GM19043 (cell line): ENCODE measurements at regions not wholly inside any gene's neighbourhood (a gene's known extent, or its start where the extent isn't known, plus 50 kb on each side); places are given as distances from the start of the nearest gene placed in this dataset.
"Not testable (repeated sequence)": the region's sequence is repeated elsewhere in the genome, so short reads cannot be mapped to it uniquely, and the experiment has no call there.

Source experiments
- ATAC-seq: cut with Tn5 transposase; IDR thresholded peaks from one replicate; pipeline ENCODE4 v1.9.1; 2021; ENCODE audit warnings: low read depth; ENCODE audit not compliant: unreplicated experiment

DNA sequence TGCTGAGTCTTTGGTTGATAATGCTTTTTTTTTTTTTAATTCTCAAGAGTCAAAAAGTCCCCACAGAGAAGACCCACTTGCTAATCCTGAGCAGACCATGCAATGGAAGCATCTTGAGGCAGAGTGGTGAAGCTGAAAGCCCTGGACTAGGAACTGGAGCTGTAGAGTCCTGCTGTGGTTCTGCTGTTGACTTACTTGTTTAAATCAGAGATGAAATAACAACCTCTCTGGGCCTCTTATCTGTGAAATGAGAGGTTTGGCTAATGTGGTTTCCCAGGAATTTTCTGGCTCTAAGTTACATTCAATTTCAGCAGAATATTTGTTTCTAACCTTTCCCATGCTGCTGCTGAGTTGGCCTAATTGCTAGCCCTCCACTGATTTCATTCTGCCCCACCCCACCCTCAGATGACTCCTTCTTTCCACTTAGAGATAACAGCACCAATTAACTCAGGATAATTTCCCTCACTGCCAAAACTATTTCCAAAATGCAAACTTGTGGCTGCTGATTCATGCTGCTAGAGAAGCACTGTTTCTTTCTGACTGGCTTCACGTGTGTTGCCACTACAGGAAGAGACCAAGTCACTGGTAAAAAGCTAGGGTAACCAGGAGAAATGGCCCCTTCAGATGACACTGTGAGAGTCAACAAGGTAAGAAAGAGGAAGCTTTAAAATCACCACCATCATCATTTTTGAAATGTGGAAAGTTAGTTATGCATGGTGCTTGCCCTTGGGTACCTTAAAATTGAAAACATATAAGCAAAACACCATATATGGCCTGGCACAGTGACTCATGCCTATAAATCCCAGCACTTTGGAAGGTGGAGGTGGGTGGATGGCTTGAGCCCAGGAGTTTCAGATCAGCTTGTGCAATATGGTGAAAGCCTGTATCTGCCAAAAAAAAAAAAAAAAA is 326.4 kb downstream of the DCHS2 start:
- peak; percentile 65 for ATAC-seq

DNA sequence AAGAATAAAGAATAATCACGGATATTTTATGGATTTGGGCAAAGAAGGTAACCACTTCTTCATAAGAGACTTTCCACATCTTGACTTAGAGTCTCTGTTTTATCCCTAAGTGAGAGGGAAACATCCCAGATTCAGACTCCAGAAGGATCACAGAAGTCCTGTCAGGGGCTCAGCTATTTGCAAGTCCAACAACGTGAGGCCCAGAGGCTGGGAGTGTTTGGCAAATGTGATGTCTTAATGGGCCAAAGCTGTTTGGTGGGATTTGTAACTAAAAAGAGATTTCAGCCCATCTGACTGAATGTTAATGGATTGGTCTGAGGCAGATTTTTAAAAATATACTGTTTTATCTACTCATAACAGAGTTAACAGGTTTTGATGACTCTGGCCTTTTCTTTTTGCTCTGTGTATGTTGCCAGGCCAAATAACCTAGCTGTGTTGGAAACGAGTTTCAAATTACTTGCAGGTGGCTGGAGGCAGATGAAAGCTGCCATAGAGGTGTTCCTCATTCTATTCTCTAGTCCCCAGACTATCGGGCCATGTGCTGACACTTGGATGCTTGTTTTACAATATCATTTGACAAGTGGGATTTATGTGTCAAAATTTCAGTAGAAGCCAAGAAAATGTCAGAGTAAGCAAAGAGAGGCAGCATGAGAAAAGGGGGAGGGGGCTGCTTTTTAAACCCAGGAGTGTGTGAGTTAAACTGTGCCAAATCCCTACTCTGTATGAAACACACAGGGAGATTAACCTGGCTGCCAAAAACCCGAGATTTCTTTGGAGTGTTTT is 330.9 kb downstream of the DCHS2 start:
- no peak for ATAC-seq

DNA sequence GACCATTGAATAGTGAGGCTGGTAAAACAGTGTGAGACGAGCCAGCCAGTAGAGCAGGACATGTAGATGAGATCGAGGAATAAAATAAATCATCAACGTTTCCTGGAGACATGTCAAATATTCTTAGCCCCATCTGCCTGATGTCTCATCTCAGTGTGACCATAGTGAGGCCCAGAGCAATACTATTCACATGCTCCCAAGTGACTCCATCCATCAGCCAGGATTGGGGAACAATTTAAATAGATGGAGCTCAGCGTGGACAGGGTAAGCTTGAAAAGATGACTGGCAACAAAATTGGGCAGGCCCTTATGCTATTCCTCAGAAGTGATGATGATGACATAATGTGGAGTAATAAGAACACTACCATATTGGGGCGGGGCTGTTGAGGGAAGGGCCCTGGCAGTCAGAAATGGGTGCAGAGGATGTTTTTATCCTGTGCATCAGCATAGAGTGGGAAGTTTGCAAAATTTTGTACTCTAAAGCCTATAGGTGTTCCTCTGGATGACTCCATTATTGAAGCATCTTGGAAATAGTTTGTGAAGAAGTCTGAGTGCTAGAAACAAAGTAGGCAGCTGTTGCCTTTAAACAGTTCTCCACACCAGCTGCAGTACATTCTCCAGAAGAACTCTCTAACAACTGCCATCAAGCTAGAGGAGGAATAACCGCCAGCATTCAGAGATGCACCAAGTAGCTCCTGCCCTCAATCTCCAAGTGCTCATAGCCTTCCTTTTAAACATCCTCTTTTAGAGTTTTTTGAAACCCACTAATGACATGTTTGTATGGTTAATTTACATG is 333.0 kb downstream of the DCHS2 start:
- no peak for ATAC-seq

DNA sequence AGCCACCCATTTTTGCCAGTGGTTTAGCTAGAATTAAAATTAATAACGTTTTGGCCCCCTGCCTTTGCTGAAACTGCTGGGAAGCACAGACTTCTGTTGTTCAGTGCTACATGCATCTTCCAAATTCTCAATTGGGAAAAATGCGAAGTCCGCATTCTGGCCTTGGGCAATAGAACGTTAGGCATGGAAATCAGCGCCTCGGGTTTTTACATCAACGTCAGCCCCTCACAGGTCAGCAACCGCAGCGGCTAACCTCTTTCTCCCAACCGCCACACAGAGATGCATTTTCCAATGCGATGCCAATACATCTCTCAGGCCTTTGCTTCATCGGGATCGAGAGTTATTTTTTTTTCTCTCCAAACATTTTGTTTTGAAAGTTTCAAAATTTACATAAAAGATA is 339.1 kb downstream of the DCHS2 start:
- no peak for ATAC-seq

DNA sequence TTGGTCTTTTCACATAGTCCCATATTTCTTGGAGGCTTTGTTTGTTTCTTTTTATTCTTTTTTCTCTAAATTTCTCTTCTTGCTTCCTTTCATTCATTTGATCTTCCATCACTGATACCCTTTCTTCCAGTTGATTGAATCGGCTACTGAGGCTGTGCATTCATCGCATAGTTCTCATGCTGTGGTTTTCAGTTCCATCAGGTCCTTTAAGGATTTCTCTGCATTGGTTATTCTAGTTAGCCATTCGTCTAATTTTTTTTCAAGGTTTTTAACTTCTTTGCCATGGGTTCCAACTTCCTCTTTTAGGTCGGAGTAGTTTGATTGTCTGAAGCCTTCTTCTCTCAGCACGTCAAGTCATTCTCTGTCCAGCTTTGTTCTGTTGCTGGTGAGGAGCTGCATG is 342.4 kb downstream of the DCHS2 start:
- not testable (repeated sequence) for ATAC-seq

DNA sequence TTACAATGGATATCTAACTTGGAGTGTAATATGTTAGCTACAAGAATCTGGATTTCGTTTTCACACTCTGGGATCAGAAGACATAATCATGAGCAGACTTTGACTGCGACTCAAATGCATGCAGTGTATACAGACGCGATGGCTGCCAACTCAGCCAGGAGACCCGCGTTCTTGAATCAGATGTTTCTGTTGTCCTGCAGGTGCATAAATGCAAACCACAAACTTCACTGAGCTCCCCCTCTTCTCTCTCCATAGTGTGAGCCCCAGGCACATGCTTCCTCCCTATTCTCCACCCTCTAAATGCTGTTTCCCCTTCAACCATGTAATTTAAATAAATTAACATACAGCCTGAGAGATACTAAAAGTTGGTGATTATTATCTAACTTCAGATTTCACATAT is 347.9 kb downstream of the DCHS2 start:
- ATAC-seq, result no peak

DNA sequence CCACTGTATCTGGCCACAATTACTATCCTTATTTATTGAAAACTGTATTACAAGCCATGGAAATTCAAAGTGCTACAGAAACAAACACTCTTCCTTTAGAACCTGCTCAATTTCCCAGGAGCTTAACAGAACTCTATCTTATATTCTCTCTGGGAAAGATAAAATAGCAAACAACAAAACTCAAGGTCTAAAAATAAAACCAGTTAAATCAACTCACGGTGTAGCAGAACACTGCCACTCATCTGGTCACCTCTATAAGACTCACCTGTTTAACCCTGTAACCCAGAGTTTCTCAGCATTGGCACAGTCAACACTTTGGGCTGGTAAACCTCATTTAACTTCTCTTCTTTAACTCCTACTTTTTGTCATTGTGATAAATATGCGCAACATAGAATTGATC is 348.9 kb downstream of the DCHS2 start:
- no peak for ATAC-seq

DNA sequence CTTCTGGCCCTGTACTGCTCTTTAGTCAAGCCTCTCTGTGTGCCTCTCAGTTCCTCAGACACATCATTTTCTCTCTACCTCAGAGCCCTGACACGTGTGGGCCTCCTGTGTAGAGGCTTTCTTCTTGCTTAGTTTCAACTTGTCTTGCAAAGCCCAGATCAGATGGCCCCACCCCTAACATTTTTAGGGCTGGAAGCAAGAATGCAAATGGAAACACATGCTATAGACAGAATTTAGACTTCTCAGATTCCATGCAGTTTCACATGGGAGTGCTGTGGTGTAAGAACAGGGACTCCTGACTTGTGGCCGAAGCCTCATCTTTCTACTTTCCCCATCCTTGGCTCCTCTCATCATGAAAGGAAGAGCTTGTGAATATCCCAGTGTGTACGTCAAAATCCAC is 350.7 kb downstream of the DCHS2 start:
- no peak for ATAC-seq

DNA sequence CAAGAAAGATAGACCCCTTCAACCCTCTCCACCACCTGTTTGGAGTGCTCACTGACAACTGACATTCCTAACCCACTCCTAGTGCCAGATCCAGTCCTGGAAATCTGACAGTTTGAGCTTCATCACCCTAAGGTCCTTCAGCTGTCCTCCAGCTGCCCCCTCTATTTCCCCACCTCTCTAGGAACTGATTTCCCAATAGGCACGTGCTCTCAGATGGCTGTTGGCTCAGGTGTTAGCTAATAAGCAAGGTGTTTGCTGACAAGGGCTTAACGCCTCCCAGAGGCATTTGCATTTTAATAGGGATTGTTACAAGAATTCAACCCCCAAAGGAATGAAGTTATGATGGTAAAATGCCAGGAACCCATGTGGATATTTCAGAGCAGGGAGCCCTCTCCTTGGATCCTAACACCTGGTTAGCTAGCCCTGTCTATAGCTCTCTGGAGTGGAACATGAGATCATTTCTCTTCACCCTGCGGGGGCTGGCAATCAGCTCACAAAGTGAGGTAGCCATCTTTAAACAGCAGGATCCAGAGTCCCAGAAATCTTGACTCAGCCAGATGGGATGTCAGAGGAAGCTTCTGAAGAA is 348.5 kb upstream of the SFRP2 start:
- no peak for ATAC-seq

DNA sequence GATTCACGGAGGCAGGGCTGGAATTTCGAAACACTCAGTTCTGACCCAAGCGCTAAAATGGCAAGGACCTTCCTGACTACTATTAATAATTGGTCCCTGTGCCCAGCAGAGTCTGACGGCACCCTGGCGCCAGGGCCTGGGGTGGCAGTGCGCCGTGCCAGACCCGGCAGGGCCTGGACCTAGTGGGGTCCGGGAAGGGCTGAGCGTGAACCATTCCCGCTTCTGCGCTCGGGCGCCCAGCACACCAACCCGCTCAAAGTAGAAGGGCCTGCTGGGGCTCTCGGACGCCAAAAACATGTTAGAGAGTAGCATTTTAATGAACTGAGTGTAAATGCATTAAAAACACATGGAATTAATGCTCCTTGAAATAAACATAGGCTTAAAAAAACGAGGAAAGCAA is 346.7 kb upstream of the SFRP2 start:
- no peak for ATAC-seq

DNA sequence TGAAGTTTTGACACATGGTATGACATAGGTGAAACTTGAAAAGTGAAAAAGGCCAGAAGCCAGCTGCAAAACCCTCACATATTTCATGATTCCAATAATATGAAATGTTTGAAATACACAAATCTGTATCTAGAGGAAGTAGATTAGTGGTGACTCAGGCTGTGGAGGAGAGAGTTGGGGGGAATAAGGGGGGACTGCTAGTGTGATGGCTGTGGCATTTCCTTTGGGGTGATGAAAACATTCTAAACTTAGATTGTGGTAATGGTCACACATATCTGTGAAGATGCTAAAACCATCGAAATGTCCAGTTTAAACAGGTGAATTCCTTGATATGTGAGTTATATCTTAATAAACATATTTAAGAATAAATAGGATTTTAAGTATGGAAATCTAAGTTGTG is 343.5 kb upstream of the SFRP2 start:
- no peak for ATAC-seq

DNA sequence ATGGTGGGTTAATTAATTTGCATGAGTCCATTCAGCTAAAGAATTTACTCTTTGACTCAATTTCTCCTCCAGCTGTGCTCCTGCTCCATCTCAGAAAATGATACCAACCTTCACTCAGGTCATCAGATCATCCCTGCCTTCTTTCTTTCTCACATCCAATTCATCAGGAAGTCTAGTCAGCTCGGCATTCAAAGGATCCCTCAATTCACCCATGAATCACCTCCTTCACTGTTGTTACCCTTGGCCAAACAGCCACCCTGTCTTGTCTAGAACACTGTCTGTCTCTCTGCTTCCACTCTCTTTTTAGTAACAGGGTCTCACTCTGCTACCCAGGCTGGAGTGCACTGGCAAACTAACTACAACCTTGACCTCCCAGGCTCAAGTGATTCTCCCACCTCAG is 337.4 kb upstream of the SFRP2 start:
- ATAC-seq, result no peak

DNA sequence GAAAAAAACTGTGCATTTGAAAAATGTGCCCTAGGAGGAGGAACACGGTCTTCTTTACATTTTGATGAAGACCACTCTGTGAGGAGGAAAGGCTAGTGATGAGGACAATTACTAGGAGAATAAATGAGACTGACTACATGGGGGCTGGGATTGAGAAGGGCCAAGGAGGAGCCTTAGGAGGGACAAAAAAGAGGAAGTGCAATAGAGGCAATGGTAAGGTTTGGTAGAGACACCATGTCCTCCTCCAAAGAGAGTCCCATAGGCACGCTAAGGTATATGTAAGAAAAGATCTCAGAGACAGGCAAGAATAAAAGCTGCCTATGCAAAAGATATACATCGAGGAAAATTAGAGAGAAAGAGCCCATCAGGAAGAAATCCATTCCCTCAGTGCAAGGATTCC is 336.5 kb upstream of the SFRP2 start:
- no peak for ATAC-seq

DNA sequence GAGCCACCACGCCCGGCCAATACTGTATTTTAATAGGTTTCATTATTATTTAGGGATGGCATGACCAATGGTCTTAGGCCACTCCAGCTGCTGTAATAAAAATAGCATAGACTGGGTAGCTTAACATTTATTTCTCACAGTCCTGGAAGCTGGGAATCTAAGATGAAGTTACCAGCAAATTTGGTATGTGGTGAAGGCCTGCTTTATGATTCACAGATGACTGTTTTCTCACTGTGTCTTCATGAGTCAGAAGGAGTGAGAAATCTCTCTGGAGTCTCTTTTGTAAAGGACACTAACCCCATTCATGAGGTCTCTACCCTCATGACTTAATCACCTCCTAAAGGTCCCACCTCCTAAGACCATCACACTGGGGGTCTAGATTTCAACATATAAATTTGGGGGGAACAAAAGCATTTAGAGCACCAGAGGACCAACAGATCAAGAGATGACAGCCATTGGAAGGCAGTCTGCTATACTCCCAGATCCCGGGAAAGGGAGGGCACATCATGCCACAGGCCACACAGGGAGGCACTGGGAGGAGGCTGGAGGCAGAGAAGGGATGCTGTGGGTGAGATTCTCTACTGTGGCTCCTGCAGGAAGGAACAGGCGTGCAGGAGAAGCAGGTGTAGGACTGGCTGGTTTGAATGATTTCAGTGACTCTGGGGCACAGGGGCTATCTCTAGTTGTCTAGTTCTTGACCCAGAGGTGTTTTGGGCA is 335.8 kb upstream of the SFRP2 start:
- ATAC-seq, result no peak

DNA sequence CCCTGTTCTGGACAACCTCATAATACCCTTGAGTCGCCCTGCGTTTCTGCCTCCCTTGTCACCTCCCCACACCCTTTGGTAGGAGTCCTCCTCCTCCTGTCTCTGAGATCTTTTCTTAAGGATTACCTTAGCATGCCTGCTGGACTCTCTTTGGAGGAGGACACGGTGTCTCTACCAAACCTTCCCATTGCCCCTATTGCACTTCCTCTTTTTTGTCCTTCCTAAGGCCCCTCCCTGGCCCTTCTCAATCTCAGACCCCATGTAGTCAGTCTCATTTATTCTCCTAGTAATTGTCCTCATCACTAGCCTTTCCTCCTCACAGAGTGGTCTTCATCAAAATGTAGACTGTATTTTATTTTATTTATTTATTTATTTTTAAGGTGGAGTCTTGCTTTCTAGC is 335.0 kb upstream of the SFRP2 start:
- ATAC-seq, result no peak

DNA sequence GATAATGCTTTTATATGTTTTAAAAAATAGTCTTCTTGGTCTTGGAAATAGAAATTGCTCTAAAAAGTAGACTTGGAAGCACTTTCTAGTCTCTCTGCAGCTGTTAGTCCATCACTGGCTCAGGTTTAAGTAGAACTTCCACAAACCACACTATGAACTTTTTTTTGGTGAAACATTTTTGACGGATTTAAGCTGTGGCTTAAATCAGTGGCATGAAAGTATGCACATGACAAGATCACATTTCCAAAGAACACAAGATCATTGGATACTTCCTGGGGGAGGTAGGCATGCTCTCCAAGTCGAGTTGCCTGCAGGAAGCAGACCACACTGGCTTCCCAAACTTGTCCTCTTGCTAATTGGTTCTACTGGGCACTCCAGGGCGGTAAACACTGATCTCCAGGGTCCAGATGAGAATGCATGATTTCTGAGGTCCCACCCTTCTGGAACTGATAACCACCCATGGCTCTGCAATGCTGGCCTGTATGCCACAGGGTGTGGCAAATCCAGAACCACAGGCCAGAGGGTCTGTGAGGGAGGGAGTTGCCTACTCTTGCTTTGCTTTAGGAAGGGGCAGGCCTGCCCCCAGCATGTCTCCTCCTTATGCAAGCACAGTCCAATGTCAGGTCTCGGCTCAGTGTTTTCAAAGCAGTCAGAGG is 331.9 kb upstream of the SFRP2 start:
- ATAC-seq, result no peak

DNA sequence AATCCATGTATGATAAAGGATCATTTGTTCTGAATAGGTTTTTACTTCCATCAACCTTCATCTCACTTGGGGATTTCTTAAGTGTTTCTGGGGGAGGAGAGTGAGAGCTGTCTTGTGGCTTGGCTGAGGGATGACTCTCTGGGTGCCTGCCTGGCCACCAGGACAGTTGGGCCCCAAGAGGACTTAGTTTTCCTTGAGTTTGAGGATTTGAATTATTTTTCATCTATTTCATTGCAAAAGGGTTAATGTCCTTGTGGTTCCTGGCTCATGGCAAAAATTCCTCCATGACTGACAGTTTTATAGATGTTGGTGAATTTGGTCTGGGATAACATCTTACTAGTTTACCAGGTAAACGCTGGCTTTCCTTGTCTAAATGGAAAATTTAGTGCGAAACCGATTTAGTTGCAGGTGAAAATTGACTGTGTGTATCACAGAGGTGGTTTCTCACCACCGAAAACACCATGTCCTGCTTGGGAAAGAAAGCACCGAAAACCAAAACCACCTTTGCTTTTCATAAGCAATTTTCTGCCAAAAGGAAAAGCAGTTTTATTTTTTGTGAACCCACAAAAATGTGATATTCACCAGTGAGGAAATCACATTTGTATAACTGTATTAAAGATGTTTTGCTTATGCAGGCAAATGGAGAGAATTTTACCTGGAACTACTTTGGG is 331.3 kb upstream of the SFRP2 start:
- no peak for ATAC-seq

DNA sequence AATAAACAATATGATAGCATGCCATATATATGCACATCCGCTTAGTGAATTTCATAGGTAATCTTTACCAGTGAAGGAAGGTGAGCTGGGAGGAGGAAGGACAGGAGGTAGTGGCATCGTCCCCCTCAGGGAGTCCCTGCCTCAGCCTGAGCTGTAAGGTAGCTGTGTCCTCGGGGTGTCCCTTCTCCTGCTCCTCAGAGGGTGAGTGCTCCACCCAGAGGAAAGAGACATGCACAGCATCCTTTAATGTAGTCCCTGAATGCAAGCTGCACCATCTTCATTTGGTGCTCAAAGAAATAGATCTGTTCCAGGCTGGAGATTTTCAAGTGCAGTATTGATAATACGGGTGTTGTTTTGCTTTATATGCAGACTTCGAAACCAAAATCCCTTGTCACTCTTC is 330.4 kb upstream of the SFRP2 start:
- peak; percentile 60 for ATAC-seq

DNA sequence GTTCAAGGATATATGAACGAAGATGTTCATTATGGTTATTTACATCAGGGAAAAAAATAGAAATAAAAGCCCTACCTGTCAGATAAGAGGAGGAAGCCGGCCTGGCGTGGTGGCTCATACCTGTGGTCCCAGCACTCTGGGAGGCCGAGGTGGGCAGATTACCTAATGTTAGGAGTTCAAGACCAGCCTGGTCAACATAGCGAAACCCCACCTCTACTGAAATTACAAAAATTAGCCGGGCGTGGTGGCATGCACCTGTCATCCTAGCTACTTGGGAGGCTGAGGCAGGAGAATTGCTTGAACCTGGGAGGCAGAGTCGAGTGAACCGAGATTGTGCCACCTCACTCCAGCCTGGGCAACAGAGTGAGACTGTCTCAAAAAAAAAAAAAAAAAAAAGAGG is 328.8 kb upstream of the SFRP2 start:
- not testable (repeated sequence) for ATAC-seq
